Activated T-helper 1 cell treated with Interleukin-2 at 50 U/mL for 16 hours (primary cell): ENCODE measurements at regions not wholly inside any gene's neighbourhood (a gene's known extent, or its start where the extent isn't known, plus 50 kb on each side); places are given as distances from the start of the nearest gene placed in this dataset.

Source experiments
- DNase-seq: peaks from one replicate; pipeline ENCODE4 v3.0.0-alpha.2; 2020; ENCODE audit warnings: low read depth

GRCh38 chr7:50166997-50167965 is 74.2 kb upstream of the ZPBP start:
- no peak for DNase-seq

- DNase-seq = peak; percentile 22
Measured at GRCh38 chr7:50164559-50165170, 71.6 kb upstream of the ZPBP start.

GRCh38 chr7:50160206-50160605 is 67.2 kb upstream of the ZPBP start:
- DNase-seq = no peak

GRCh38 chr7:50159154-50159553 is 66.1 kb upstream of the ZPBP start:
- DNase-seq = no peak

GRCh38 chr7:50156706-50157105 is 63.7 kb upstream of the ZPBP start:
- no peak for DNase-seq

GRCh38 chr7:50156163-50156562 is 63.1 kb upstream of the ZPBP start:
- DNase-seq = no peak

- no peak for DNase-seq
Measured at GRCh38 chr7:50155755-50156154, 62.7 kb upstream of the ZPBP start.

GRCh38 chr7:50153995-50154394 is 60.9 kb upstream of the ZPBP start:
- DNase-seq = no peak

GRCh38 chr7:50153148-50153547 is 60.1 kb upstream of the ZPBP start:
- no peak for DNase-seq

GRCh38 chr7:50152486-50152885 is 59.4 kb upstream of the ZPBP start:
- DNase-seq = no peak

GRCh38 chr7:50151661-50152060 is 58.6 kb upstream of the ZPBP start:
- DNase-seq = no peak

GRCh38 chr7:50151001-50151400 is 58.0 kb upstream of the ZPBP start:
- no peak for DNase-seq

- DNase-seq = no peak
Measured at GRCh38 chr7:50149369-50149768, 56.3 kb upstream of the ZPBP start.

- DNase-seq = no peak
Measured at GRCh38 chr7:50147951-50148808, 55.1 kb upstream of the ZPBP start.

- no peak for DNase-seq
Measured at GRCh38 chr7:50146692-50147091, 53.6 kb upstream of the ZPBP start.

- DNase-seq = no peak
Measured at GRCh38 chr7:50145801-50146338, 52.8 kb upstream of the ZPBP start.

- DNase-seq = no peak
Measured at GRCh38 chr7:50145226-50145625, 52.2 kb upstream of the ZPBP start.
